ENCODE measurements at regions not wholly inside any gene's neighbourhood (a gene's known extent, or its start where the extent isn't known, plus 50 kb on each side); places are given as distances from the start of the nearest gene placed in this dataset.

DNA sequence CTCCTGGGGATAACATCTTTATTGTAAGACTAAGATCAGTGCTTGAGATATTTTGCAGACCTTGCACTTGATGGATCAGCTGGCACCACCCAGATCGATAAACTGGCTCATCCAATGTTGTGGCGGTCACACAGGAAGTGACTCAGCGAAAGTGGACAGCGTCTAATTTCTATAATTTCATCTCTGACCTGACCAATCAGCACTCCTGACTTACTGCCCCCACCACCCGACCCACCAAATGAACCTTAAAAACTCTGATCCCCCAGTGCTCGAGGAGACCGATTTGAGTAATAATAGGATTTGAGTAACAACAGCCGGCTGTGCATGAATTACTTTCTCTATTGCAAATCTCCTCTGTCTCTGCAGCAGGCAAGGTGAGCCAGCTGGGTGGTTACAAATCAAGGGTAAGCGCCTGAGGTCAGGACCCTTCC is 62.7 kb upstream of the RNU6-1 start:
- DNase-seq (ENCODE audit: low read depth): no peak
- H3K4me3 ChIP-seq (ENCODE audit: low read depth, low read length): no peak overlapping the region
- TF ChIP-seq, protein P1, sequence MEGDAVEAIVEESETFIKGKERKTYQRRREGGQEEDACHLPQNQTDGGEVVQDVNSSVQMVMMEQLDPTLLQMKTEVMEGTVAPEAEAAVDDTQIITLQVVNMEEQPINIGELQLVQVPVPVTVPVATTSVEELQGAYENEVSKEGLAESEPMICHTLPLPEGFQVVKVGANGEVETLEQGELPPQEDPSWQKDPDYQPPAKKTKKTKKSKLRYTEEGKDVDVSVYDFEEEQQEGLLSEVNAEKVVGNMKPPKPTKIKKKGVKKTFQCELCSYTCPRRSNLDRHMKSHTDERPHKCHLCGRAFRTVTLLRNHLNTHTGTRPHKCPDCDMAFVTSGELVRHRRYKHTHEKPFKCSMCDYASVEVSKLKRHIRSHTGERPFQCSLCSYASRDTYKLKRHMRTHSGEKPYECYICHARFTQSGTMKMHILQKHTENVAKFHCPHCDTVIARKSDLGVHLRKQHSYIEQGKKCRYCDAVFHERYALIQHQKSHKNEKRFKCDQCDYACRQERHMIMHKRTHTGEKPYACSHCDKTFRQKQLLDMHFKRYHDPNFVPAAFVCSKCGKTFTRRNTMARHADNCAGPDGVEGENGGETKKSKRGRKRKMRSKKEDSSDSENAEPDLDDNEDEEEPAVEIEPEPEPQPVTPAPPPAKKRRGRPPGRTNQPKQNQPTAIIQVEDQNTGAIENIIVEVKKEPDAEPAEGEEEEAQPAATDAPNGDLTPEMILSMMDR (IDR thresholded peaks at IDR 0.05; ENCODE audit: insufficient read depth, low read length): no peak

DNA sequence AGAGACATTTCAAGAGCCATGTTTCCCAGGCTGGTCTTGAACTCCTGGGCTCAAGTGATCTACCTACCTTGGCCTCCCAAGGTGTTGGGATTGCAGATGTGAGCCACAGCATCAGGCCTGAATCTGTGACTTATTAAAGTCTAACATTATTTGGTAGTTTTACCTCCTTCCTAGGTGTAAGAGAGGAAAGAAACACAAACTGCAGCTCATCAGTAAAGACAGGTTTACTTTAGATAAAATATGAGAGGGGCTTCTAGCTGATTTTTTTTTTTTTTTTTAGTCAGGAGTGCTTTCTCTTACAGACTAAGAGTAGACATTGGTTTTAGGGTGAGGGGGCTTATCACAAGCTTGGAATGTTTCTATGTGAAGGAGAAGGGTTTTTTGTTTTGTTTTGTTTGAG is 63.9 kb upstream of the RNU6-1 start:
- DNase-seq (ENCODE audit: low read depth): no peak
- no peak overlapping the region for H3K4me3 ChIP-seq (ENCODE audit: low read depth, low read length)
- TF ChIP-seq, protein P1 (IDR thresholded peaks at IDR 0.05; ENCODE audit: insufficient read depth, low read length): no peak

DNA sequence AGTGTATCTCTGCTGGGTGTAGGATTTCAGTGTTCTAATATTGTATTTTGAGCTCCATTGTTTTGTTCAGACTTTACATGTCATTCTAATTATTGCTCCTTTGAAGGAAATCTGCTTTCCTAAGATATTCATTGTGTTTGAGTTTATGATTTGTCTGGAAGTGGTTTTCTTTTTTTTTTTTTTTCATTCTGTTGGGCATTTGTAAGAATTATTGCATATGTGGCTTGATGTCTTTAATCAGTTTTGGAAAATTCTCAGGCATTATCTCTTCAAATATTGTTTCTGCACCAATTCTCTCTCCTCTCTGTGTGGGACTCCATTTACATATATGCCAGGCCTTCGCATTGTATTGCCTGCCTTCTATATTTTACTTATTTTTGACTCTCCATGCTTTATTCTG is 65.8 kb upstream of the RNU6-1 start:
- H3K4me3 ChIP-seq (ENCODE audit: low read depth, low read length): no peak overlapping the region
- TF ChIP-seq, protein P1 (IDR thresholded peaks at IDR 0.05; ENCODE audit: insufficient read depth, low read length): no peak
- DNase-seq (ENCODE audit: low read depth): no peak

DNA sequence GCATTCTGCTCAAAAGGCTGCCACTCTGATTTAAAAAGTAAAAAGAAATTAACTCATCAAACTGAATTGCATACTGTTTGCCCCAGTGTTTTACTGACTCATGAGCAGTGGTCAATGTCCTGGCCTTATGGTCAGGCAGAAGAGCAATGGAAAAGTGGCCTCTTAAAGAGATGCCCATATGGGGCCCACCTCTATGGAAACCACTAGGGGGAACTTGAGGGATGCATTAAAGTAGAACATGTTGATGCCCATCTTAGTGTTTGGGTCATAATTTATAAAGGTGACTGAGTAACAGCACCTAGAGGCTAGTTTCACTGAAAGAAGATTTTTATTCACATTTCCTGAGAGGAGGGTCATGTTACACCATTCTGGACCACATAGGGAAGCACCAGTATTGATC is 66.5 kb upstream of the RNU6-1 start:
- TF ChIP-seq, protein P1 (IDR thresholded peaks at IDR 0.05; ENCODE audit: insufficient read depth, low read length): peak; percentile 55
- peak; percentile 57 for DNase-seq (ENCODE audit: low read depth)

DNA sequence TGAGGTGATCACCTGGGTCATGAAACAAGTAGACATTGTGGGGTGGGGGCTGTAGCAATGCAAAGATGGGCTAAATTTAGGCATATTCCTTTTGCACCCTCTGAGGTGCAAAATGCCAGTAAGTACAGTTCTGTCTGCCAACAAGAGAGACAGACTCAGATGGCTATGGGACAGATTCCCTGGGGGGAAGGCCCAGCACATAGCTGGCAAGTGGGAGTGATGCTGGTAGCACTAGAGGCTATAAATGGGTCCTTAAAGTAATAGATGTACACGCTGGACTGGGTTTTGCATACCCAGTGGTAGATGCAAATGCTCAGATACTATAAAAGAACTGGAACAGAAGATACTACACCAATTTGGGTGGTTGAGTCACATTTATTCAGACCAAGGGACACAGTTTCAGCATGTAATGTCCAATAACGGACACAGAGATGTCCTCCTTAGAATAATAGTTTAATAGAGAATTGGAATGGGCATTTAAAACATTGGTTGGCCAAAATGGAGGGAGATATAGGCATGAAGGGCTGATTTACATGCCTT is 67.4 kb upstream of the RNU6-1 start:
- TF ChIP-seq, protein P1 (IDR thresholded peaks at IDR 0.05; ENCODE audit: insufficient read depth, low read length): no peak
- no peak overlapping the region for H3K4me3 ChIP-seq (ENCODE audit: low read depth, low read length)
- DNase-seq (ENCODE audit: low read depth): no peak

More for the DNA sequence above, 66.5 kb upstream of the RNU6-1 start:
- no peak overlapping the region for H3K4me3 ChIP-seq (ENCODE audit: low read depth, low read length)

DNA sequence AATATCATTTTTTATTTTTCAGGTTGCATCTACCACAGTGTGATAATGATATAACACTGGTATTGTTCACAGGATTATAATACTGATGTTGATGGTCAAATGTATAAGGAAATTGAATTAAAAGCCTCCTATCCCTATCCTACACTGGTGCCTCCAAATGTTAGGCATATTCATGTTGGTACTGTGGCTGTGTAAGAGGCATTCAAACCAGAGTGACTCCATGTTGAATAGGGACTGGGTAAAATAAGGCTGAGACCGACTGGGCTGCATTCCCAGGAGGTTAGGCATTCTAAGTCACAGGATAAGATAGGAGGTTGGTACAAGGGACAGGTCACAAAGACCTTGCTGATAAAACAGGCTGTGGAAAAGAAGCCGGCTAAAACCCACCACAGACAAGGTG is 68.9 kb upstream of the RNU6-1 start:
- no peak for DNase-seq (ENCODE audit: low read depth)
- TF ChIP-seq, protein P1 (IDR thresholded peaks at IDR 0.05; ENCODE audit: insufficient read depth, low read length): no peak
- H3K4me3 ChIP-seq (ENCODE audit: low read depth, low read length): no peak overlapping the region

DNA sequence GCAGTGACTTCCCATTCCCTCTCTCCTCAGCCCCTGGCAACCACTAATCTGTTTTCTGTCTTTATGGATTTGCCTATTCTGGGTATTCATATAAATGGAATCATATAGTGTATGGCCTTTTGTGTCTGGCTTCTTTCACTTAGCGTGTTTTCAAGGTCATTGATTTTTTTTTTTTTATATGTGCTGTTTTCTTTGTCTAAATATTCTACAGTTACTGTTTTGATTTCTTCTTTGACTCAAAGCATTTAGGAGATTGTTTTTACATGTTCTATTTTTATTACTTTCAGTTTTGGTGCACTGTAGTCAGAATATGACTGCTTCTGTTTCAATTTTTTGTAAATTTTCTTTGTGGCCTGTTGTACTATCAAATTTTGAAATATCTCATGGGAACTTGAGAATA is 71.9 kb upstream of the RNU6-1 start:
- TF ChIP-seq, protein P1 (IDR thresholded peaks at IDR 0.05; ENCODE audit: insufficient read depth, low read length): no peak
- DNase-seq (ENCODE audit: low read depth): no peak

More for the DNA sequence above, 71.9 kb upstream of the RNU6-1 start:
- H3K4me3 ChIP-seq (ENCODE audit: low read depth, low read length): no peak overlapping the region
